Stimulated activated naive B cell treated with anti-CD40 and anti-IgM and Interleukin-4, amounts not matched to agents 10 μg/mL and 1 μg/mL and 100 μg/mL, for 72 hours (primary cell): ENCODE measurements at regions not wholly inside any gene's neighbourhood (a gene's known extent, or its start where the extent isn't known, plus 50 kb on each side); places are given as distances from the start of the nearest gene placed in this dataset.

ENCODE experiments used
- ATAC-seq, 2 donors: fragments of 150-1000 bp; cut with Tn5 transposase; replicated peaks; 2 replicates each; pipeline ENCODE4 v1.10.0; 2021; ENCODE audit warnings: moderate library complexity in 1 of 2
- DNase-seq: peaks from one replicate; pipeline ENCODE4 v3.0.0; 2021
- H3K27ac Mint-ChIP-seq: one replicate; pipeline ENCODE4 v1.8.0; 2022; ENCODE audit warnings: mild to moderate bottlenecking, mixed read lengths
- H3K27me3 Mint-ChIP-seq, 2 donors: one replicate each; pipeline ENCODE4 v1.8.0; 2022; ENCODE audit warnings: mixed read lengths in 2 of 2
- H3K36me3 Mint-ChIP-seq, 2 donors: one replicate each; pipeline ENCODE4 v1.8.0; 2022; ENCODE audit warnings: mixed read lengths in 2 of 2, mild to moderate bottlenecking in 1 of 2
- H3K4me1 Mint-ChIP-seq, 2 donors: one replicate each; pipeline ENCODE4 v1.8.0; 2022; ENCODE audit warnings: mixed read lengths in 2 of 2, mild to moderate bottlenecking in 1 of 2
- H3K4me3 Mint-ChIP-seq, 2 donors: one replicate each; pipeline ENCODE4 v1.8.0; 2022; ENCODE audit warnings: mild to moderate bottlenecking in 2 of 2, mixed read lengths in 2 of 2, moderate library complexity in 1 of 2
- H3K9me3 Mint-ChIP-seq, 2 donors: one replicate each; pipeline ENCODE4 v1.8.0; 2022; ENCODE audit warnings: mixed read lengths in 2 of 2, mild to moderate bottlenecking in 1 of 2

DNA sequence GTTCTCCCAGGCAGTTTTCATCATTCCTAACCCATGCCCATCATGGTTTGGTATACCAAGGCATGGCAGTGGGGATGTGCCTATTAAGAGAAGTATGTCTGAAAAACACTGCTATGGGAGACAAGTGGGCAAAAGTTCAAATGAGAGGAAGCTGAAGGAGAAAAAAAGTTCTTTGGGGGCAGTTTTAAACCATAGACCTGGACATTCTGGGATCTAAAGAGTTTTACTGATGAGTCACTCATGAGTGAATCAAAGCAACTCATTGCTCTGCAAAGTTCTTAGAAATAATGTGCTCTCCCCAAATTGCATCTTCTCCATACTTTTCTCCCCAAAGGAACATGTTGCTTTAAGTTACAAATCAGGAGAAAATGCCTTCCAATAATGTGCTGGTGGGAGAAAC lies 256.9 kb upstream of the MTPN start:
- Mint-ChIP-seq H3K4me1 (no peaks in the 10 kb centered on the region), H3K27me3 (no peaks in the 10 kb centered on the region), H3K36me3 (peaks cover 2 to 5% of the 10 kb centered on the region in 2 donors), H3K4me3 (no peak overlapping the region), H3K9me3 (peaks cover 19 to 23% of the 10 kb centered on the region in 2 donors), H3K27ac (no peak overlapping the region)
- ATAC-seq (no peak), DNase-seq (no peak)

DNA sequence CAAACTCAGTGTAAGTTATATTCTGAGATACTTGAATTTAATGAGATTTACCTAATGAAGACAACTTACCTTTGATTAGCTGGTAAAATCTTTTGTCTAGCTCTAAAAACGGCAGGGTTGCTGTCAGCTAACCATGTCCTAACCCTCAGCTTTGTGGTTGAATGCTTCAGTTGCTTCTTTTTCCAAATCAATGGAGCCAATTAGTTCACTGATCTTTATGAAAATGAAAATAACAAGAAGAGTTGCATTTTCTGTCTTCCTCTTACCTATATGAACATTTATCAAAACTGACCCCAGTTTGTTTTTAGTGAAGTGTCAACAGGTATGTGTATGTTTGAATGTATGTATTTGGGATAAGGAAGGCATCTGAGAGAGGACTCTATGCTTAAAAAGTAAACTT lies 253.1 kb upstream of the MTPN start:
- H3K9me3 Mint-ChIP-seq = peaks cover 9 to 15% of the 10 kb centered on the region in 2 donors
- ATAC-seq (no peak), DNase-seq (no peak)
- H3K36me3 Mint-ChIP-seq = peaks cover 0 to 1% of the 10 kb centered on the region in 2 donors
- H3K27me3 Mint-ChIP-seq = no peaks in the 10 kb centered on the region
- H3K4me3 Mint-ChIP-seq = no peak overlapping the region
- no peaks in the 10 kb centered on the region for H3K4me1 Mint-ChIP-seq
- H3K27ac Mint-ChIP-seq = no peak overlapping the region

DNA sequence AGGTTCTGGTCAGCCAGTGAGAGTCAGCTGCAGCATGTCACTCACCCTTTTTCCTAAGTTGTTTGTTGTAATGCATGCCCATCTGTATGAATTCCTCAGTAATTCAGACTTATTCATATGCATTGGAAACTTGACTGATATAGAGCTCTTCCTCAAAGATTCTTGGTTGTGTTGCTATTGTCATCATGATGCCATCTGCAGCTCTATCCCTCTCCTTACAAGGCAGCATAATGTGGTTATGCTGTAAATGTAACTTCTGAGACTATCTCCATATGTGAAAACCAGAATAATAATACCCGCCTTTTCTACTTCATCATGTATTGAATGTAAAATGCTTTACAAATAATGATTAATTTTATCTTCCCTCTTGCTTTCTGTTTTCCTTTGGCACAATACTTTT lies 252.6 kb upstream of the MTPN start:
- no peaks in the 10 kb centered on the region for H3K4me1 Mint-ChIP-seq
- no peaks in the 10 kb centered on the region for H3K27me3 Mint-ChIP-seq
- ATAC-seq = no peak
- no peak overlapping the region for H3K4me3 Mint-ChIP-seq
- no peaks in the 10 kb centered on the region for H3K36me3 Mint-ChIP-seq
- H3K27ac Mint-ChIP-seq = no peak overlapping the region
- peaks cover 7 to 15% of the 10 kb centered on the region in 2 donors for H3K9me3 Mint-ChIP-seq
- DNase-seq = no peak

DNA sequence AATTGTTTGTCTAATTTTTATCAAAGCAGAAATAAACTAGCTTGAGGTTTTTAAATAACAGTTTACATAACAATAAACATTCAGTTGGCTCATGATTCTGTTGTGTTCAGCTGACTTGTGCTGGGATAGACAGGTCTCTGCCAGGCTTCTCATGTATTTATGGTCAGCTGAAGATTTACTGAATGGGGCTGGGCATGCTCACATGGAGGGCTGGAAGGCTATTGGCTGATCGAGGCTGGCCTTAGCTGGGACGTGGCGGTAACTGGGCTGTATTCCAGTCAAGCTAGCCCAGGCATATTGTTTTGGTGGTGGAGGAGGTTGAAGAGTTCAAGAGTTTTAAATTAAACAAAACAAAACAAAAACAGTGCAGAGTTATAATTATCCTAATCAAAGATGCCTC lies 251.0 kb upstream of the MTPN start:
- ATAC-seq (no peak), DNase-seq (no peak)
- Mint-ChIP-seq H3K4me3 (no peak overlapping the region), H3K9me3 (peaks cover 10 to 12% of the 10 kb centered on the region in 2 donors), H3K27me3 (no peaks in the 10 kb centered on the region), H3K4me1 (no peaks in the 10 kb centered on the region), H3K27ac (no peak overlapping the region), H3K36me3 (no peaks in the 10 kb centered on the region)

DNA sequence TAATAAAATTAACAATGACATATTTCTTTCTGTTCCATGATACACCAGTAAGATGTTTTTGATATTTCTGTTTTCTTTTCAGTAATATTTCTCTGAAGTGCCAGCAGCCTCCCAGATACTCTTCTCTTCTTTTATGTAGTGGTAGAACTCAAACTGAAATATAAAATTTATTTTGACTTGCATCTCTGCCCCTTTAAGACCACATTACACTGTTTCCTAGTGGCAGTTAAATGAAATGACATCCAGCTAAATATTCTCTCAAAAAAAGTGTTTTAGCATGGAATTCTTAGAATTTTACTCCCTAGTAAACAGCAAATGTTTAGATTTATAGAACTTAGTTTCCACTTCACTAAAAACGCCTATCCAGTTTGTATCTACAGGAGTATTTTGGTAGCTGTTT lies 237.2 kb upstream of the MTPN start:
- Mint-ChIP-seq H3K4me1 (no peaks in the 10 kb centered on the region), H3K4me3 (no peak overlapping the region), H3K9me3 (peaks cover 0 to 4% of the 10 kb centered on the region in 2 donors), H3K27me3 (no peaks in the 10 kb centered on the region), H3K27ac (no peak overlapping the region), H3K36me3 (no peaks in the 10 kb centered on the region)
- no peak for ATAC-seq
- no peak for DNase-seq

DNA sequence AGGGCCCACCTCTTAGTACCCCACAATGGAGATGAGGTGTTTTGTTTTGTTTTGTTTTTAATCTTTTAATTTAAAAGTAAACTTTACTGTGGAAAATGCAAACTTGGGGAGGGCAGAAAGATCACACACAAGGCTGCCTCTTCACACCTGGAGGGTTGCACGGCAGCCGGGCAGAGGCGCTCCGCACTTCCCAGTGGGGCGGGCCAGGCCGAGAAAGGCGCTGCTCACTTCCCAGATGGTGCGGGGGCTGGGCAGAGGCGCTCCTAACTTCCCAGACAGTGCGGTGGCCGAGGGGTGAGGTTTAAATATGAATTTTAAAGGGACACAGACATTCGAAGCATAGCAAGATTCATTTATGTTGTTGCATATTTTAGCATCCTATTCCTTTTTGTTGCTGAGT lies 235.9 kb upstream of the MTPN start:
- Mint-ChIP-seq H3K36me3 (no peaks in the 10 kb centered on the region), H3K9me3 (peaks cover 0 to 4% of the 10 kb centered on the region in 2 donors), H3K4me3 (no peak overlapping the region), H3K27ac (no peak overlapping the region), H3K4me1 (no peaks in the 10 kb centered on the region), H3K27me3 (no peaks in the 10 kb centered on the region)
- ATAC-seq = no peak
- DNase-seq = no peak

DNA sequence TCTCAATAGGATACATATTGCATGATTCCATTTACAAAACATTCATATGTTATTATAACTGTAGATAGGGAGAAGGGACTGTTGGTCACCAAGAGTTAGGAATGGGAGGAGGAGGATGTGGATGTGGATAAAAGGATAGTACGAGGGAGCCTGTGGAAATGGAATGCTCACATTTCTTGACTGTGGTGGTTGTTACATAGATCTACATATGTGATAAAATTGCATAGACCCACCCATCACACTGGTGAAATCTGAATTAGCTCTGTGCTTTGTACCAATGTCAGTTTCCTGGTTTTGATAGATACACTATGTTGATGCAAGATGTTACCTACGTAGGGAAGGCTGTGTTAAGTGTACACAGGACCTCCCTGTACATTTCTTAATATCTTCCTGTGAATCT lies 233.5 kb upstream of the MTPN start:
- H3K27ac Mint-ChIP-seq = no peak overlapping the region
- H3K27me3 Mint-ChIP-seq = no peaks in the 10 kb centered on the region
- H3K4me3 Mint-ChIP-seq = no peak overlapping the region
- peaks cover 0 to 1% of the 10 kb centered on the region in 2 donors for H3K9me3 Mint-ChIP-seq
- no peak for ATAC-seq
- no peak for DNase-seq
- H3K4me1 Mint-ChIP-seq = no peaks in the 10 kb centered on the region
- H3K36me3 Mint-ChIP-seq = no peaks in the 10 kb centered on the region

DNA sequence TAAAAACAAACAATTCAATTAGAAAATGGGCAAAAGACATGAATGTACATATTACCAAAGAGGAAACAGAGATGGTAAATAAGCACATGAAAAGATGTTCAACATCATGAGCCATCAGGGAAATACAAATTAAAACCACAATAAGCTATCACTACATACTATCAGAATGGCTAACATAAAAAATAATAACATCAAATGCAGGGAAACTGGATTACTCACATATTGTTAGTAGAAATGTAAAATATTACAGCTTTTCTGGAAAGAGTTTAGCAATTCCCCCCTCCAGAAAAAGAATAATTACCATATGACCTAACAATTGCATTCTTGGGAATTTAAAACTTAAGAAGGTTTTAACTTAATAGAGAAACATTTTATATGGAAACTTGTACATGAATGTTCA lies 232.9 kb upstream of the MTPN start:
- Mint-ChIP-seq H3K9me3 (no peaks in the 10 kb centered on the region), H3K36me3 (no peaks in the 10 kb centered on the region), H3K4me3 (no peak overlapping the region), H3K27me3 (no peaks in the 10 kb centered on the region), H3K4me1 (no peaks in the 10 kb centered on the region), H3K27ac (no peak overlapping the region)
- DNase-seq (no peak), ATAC-seq (no peak)

DNA sequence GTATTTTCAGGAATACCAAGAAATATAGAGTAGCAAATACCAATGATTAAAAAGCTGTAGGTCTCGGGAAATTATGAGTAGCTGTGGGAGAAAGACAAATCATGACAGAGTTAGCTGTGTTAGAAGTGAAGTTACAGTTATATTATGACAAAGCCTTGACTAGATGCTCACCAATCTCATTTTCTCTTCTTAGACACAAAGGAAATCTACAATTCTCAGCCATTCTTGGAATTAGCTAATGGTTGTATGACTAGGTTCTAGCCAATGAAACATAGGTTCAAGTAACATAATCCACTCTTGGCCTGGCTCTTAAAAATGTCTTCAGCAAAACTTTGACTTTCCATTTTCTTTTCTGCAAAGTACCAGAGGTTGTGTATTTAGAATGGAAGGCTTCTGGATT lies 228.8 kb upstream of the MTPN start:
- no peaks in the 10 kb centered on the region for H3K36me3 Mint-ChIP-seq
- no peaks in the 10 kb centered on the region for H3K9me3 Mint-ChIP-seq
- H3K27me3 Mint-ChIP-seq = no peaks in the 10 kb centered on the region
- H3K27ac Mint-ChIP-seq = no peak overlapping the region
- ATAC-seq (no peak), DNase-seq (no peak)
- no peak overlapping the region for H3K4me3 Mint-ChIP-seq
- H3K4me1 Mint-ChIP-seq = no peaks in the 10 kb centered on the region

DNA sequence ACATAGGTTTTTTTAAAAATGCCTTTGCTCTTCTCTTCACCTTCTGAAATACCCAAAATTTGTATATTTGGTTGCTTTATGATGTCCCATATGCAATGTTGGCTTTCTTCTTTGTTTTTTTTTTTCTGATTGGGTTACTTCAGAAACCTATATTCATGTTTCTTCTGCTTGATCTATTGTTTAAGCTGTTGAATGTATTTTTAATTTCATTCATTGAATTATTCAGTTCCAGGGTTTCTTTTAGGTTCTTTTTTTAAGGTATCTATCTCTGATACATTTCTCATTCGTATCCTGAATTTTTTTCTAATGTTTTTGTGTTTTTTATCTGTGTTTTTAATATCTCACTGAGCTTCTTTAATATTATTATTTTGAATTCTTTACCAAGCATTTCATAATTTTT lies 221.0 kb upstream of the MTPN start:
- Mint-ChIP-seq H3K27ac (no peak overlapping the region), H3K9me3 (peaks cover 28 to 30% of the 10 kb centered on the region in 2 donors), H3K4me1 (no peaks in the 10 kb centered on the region), H3K27me3 (no peaks in the 10 kb centered on the region), H3K4me3 (no peak overlapping the region), H3K36me3 (peaks cover 10 to 12% of the 10 kb centered on the region in 2 donors)
- ATAC-seq (no peak), DNase-seq (no peak)

DNA sequence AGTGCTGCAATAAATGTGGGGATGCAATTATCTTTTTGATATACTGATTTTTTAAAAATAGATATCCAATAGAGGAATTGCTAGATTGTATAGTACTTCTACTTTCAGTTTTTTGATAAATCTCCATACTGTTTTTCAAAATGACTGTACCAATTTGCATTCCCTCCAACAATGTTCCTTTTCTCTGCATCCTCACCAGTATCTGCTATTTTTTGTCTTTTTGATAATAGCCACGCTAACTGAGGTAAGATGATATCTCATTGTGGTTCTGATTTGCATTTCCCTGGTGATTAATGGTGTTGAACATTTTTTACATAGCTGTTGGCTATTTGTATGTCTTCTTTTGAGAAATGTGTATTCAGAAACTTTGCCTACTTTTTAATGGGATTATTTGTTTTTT lies 217.7 kb upstream of the MTPN start:
- peaks cover 10 to 12% of the 10 kb centered on the region in 2 donors for H3K36me3 Mint-ChIP-seq

DNA sequence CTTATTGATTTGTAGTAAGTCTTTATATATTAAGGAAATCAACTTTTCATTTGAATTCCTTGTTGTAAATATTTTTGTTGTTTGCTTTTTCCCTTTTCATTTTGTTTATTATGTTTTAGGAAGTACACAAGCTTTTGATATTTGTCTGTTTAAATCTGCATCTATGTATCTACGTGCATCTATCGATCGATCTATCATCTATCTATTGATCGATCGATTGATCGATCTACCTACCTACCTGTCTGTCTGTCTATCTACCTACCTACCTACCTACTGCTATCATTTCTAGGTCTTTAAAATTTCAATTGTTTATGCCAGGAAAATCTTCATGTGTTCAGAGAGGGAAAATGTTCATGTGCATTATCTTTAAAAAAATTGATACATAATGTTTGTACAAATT lies 216.8 kb upstream of the MTPN start:
- no peaks in the 10 kb centered on the region for H3K27me3 Mint-ChIP-seq
- ATAC-seq (no peak), DNase-seq (no peak)
- H3K9me3 Mint-ChIP-seq = peaks cover 21 to 25% of the 10 kb centered on the region in 2 donors
- no peaks in the 10 kb centered on the region for H3K4me1 Mint-ChIP-seq
- H3K27ac Mint-ChIP-seq = no peak overlapping the region
- peaks cover 8 to 10% of the 10 kb centered on the region in 2 donors for H3K36me3 Mint-ChIP-seq
- H3K4me3 Mint-ChIP-seq = no peak overlapping the region

More for the DNA sequence above, 217.7 kb upstream of the MTPN start:
- Mint-ChIP-seq H3K4me3 (no peak overlapping the region), H3K4me1 (no peaks in the 10 kb centered on the region), H3K27me3 (no peaks in the 10 kb centered on the region), H3K9me3 (peaks cover 28 to 30% of the 10 kb centered on the region in 2 donors), H3K27ac (no peak overlapping the region)
- ATAC-seq = no peak
- no peak for DNase-seq

DNA sequence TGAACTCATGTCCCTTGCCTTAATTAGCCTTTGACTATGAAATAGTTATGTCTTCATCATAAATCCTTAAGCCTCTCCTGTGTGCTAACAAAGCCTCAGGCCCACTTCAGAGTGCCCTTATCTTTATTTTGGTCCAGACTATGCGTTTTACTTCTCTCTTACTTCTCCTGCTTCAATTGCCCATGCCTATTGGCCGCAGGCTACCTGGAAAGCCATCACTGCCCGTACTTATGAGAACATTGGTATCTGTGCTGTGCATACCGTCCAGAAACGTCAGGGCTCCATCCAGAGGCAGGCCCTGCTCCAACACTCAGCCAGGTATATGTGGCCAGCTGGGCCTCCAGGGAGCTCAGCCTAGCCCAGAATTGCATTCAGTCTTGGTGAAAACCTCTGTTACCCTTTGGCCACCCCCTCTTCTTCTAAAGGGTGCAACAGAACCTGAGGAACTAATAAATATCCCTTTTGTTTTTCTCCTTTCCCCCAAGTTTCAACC lies 212.4 kb upstream of the MTPN start:
- Mint-ChIP-seq H3K36me3 (no peaks in the 10 kb centered on the region), H3K4me1 (no peaks in the 10 kb centered on the region), H3K27ac (no peak overlapping the region), H3K9me3 (peaks cover 2 to 7% of the 10 kb centered on the region in 2 donors), H3K27me3 (no peaks in the 10 kb centered on the region), H3K4me3 (no peak overlapping the region)
- DNase-seq = no peak
- no peak for ATAC-seq

DNA sequence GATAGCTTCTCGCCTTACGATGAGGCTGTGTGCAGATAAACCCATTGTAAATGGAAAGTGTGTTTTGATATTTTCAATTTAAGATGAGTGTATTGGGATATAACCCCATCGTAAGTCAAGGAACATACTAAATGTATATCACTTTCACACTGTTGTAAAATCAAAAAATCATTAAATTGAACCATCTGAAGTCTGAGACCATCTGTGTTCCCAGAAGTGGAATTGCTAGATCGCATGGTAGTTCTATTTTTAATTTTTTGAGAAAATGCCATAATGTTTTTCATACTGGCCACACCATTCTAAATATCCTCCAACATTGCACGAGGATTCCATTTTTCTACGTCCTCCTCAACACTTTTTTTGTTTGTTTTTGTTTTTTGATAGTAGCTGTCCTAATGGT lies 209.1 kb upstream of the MTPN start:
- Mint-ChIP-seq H3K36me3 (peaks cover 1 to 4% of the 10 kb centered on the region in 2 donors), H3K9me3 (peaks cover 3 to 6% of the 10 kb centered on the region in 2 donors), H3K27me3 (no peaks in the 10 kb centered on the region), H3K4me3 (no peak overlapping the region), H3K4me1 (no peaks in the 10 kb centered on the region), H3K27ac (no peak overlapping the region)
- no peak for ATAC-seq
- no peak for DNase-seq

DNA sequence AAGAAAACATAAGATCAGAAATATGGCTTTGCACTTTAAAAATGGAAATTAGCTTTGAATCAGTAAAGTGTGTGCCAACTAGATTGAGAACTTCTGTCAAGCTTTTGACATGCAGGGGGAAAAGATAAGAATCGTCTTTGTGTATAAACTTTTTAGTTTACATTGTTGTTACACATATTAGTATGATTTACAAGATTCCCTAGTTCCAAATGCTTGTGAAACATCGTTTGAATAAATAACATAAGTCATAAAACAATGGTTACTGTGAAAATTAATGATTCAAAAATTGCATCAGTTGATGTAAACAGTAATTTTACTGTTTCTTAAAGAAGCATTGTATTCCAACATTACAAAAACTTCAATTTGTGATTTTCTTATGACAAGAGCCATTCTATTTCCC lies 207.6 kb upstream of the MTPN start:
- DNase-seq = no peak
- Mint-ChIP-seq H3K27me3 (no peaks in the 10 kb centered on the region), H3K4me1 (no peaks in the 10 kb centered on the region), H3K36me3 (peaks cover 1 to 4% of the 10 kb centered on the region in 2 donors), H3K4me3 (no peak overlapping the region), H3K9me3 (peaks cover 3 to 6% of the 10 kb centered on the region in 2 donors), H3K27ac (no peak overlapping the region)
- no peak for ATAC-seq

DNA sequence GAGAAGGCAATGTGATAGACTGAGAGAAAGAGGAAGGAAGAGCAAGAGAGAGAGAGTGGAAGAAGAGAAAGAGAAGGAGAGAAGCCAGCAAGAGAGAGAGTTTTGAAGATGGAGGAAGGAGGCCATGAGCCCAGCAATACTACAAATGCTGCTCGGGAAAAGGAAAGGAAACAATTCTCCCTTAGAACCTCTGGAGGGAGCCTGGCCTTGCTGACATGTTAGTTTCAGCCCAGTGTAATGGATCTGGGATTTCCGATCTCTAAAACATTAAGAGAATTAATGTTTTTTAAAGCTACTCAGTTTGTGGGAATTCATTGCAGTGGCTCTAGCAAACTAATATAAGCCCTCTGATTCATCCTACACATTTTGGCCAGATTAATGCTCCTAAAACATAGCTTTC lies 206.8 kb upstream of the MTPN start:
- Mint-ChIP-seq H3K4me3 (no peak overlapping the region), H3K27ac (no peak overlapping the region), H3K36me3 (peaks cover 1 to 4% of the 10 kb centered on the region in 2 donors), H3K4me1 (no peaks in the 10 kb centered on the region), H3K27me3 (no peaks in the 10 kb centered on the region), H3K9me3 (peaks cover 3 to 6% of the 10 kb centered on the region in 2 donors)
- ATAC-seq (no peak), DNase-seq (no peak)
